ENCODE measurements at regions not wholly inside any gene's neighbourhood (a gene's known extent, or its start where the extent isn't known, plus 50 kb on each side); places are given as distances from the start of the nearest gene placed in this dataset.

DNA sequence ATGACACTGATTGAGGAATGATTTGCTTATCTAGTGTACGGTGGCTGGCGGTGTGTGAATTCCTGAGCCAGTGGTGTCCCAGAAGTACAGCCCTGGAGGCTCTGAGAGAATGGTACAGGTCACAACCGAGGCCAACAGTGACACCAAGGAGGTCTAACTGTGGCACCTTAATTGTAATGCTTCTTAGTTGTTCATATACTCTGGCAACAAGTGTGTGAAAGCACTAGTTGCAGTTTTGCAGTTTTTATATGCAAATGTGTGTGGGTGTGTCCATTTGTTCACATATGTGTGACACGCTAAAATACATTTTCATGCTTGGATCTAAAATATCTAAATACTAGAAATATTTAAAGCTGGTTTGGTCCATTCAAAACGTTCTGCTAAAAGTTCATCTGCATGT is 185.3 kb upstream of the FMN2 start:
- ChIA-PET CTCF (ENCODE audit: partially characterized antibody) (interaction anchor here (4.2 kb wide), 1 partner anchor 45 kb away, joined by 20 read pairs; no protein-coding TSS in a partner anchor), POLR2A (ENCODE audit: partially characterized antibody) (no interaction called here)
- Histone ChIP-seq H3K79me2 (ENCODE audit: control insufficient read depth in 1 of 2, insufficient read depth in 2 of 2, low read length in 2 of 2) (no peaks in the 10 kb centered on the region), H3K9ac (replicated peaks in 1 of 4; ENCODE audit: extremely low read depth in 1 of 4, low read depth in 3 of 4, low read length in 3 of 4) (no peak overlapping the region), H3K56ac (replicated peaks; ENCODE audit: insufficient read length, low read depth, low read length) (no peak overlapping the region), H2BK12ac (ENCODE audit: low read depth, low read length) (no peak overlapping the region), H3K4me2 (ENCODE audit: insufficient read depth in 1 of 2, low read depth in 2 of 2, low read length in 2 of 2) (no peak overlapping the region), H2AFZ (ENCODE audit: low read length) (no peak overlapping the region), H3K23ac (ENCODE audit: insufficient read length) (no peak overlapping the region), H2BK120ac (replicated peaks; ENCODE audit: low read depth, low read length) (no peak overlapping the region), H3K4me1 (replicated peaks in 1 of 4; ENCODE audit: control insufficient read depth in 3 of 4, insufficient read depth in 4 of 4, low read length in 3 of 4) (no peaks in the 10 kb centered on the region), H2BK15ac (ENCODE audit: low read length) (no peak overlapping the region), H2AK5ac (ENCODE audit: low read depth, low read length) (no peak overlapping the region), H2BK5ac (ENCODE audit: low read depth, low read length) (no peak overlapping the region), H3K9me3 (ENCODE audit: insufficient read depth in 2 of 2, low read depth in 1 of 2, low read length in 1 of 2) (no peaks in the 10 kb centered on the region; a peak in 1 of 4 replicates), H3K23me2 (ENCODE audit: low read depth, low read length) (no peaks in the 10 kb centered on the region), H4K20me1 (replicated peaks in 1 of 2; ENCODE audit: control insufficient read depth in 1 of 2, insufficient read depth in 2 of 2, low read length in 2 of 2) (no peaks in the 10 kb centered on the region), H3K36me3 (ENCODE audit: control insufficient read depth in 2 of 4, insufficient read depth in 4 of 4, low read length in 3 of 4) (0 out of 8 replicates have a peak, but pooled peaks cover 0 to 4% (median 0%) of the 10 kb centered on the region in 4 experiments), H3K79me1 (ENCODE audit: low read depth, low read length) (no peaks in the 10 kb centered on the region), H4K91ac (replicated peaks; ENCODE audit: insufficient read length, low read length) (no peak overlapping the region), H3K14ac (ENCODE audit: insufficient read length) (no peak overlapping the region), H4K5ac (ENCODE audit: insufficient read length, low read depth, low read length) (no peak overlapping the region), H4K8ac (ENCODE audit: extremely low read depth, insufficient read depth, low read length) (no peak overlapping the region), H3K4me3 (ENCODE audit: extremely low read depth in 1 of 4, insufficient read depth in 2 of 4, low read depth in 3 of 4, low read length in 4 of 4) (no peak overlapping the region), H2BK20ac (ENCODE audit: low read length) (no peak overlapping the region), H3K27me3 (replicated peaks in 1 of 4; ENCODE audit: control insufficient read depth in 3 of 4, extremely low read depth in 1 of 4, insufficient read depth in 3 of 4, low read length in 3 of 4) (no peaks in the 10 kb centered on the region), H3K4ac (replicated peaks; ENCODE audit: insufficient read length, low read depth, low read length) (no peak overlapping the region), H3K18ac (ENCODE audit: extremely low read depth, low read length) (no peak overlapping the region), H3K27ac (ENCODE audit: low read depth, low read length) (no peak overlapping the region)
- 92% methylated on average over 5 of the region's 5 CpGs; no CpG with 5 or more reads in 1 of the 2 experiments for WGBS, 2 experiments (ENCODE audit: extremely low coverage in 1 of 2, insufficient coverage in 1 of 2, insufficient read length in 1 of 2, insufficient replicate concordance in 2 of 2, low coverage in 1 of 2, low lambda C conversion rate in 2 of 2, missing lambda C conversion rate in 1 of 2)
- FAIRE-seq (no peak), DNase-seq (ENCODE audit: low read depth in 1 of 2, low spot score in 2 of 2) (no peak)
- TF ChIP-seq GABPA (IDR thresholded peaks at IDR 0.05; ENCODE audit: borderline replicate concordance, insufficient read depth, low read length) (no peak), RAD21 (IDR thresholded peaks at IDR 0.05 in 1 of 2, conservative IDR thresholded peaks at IDR 0.05 in 1 of 2; ENCODE audit: low read depth in 2 of 2, low read length in 2 of 2) (no peak), RFX5 (IDR thresholded peaks at IDR 0.05; ENCODE audit: borderline replicate concordance, low read depth, low read length) (no peak), POLR2AphosphoS5 (IDR thresholded peaks at IDR 0.05; ENCODE audit: low read depth, low read length) (no peak), CBX5 (IDR thresholded peaks at IDR 0.05; ENCODE audit: low read depth, low read length) (no peak), PHF8 (conservative IDR thresholded peaks at IDR 0.05; ENCODE audit: low read depth, low read length) (no peak), SP4 (IDR thresholded peaks at IDR 0.05; ENCODE audit: low read length) (no peak), MAFK (IDR thresholded peaks at IDR 0.05; ENCODE audit: low read depth, low read length) (no peak), YY1 (IDR thresholded peaks at IDR 0.05; ENCODE audit: low read depth, low read length) (no peak), MAX (IDR thresholded peaks at IDR 0.05) (no peak), KDM4A (IDR thresholded peaks at IDR 0.05; ENCODE audit: low read depth, low read length, severe bottlenecking) (no peak), BCL11A (IDR thresholded peaks at IDR 0.05; ENCODE audit: low read depth in 2 of 2, low read length in 2 of 2) (no peak), BRCA1 (IDR thresholded peaks at IDR 0.05; ENCODE audit: low read depth, low read length) (no peak), SIRT6 (IDR thresholded peaks at IDR 0.05; ENCODE audit: low read length) (no peak), SP1 (IDR thresholded peaks at IDR 0.05; ENCODE audit: low read depth, low read length) (no peak), EGR1 (IDR thresholded peaks at IDR 0.05; ENCODE audit: borderline replicate concordance, low read depth, low read length) (no peak)

Data from H1 (cell line).